Activated T-cell treated with anti-CD3 and anti-CD28 coated beads, Interleukin-2, amount 50 U/mL, for 4 hours (primary cell): ENCODE measurements at regions not wholly inside any gene's neighbourhood (a gene's known extent, or its start where the extent isn't known, plus 50 kb on each side); places are given as distances from the start of the nearest gene placed in this dataset.
"Not testable (repeated sequence)": the region's sequence is repeated elsewhere in the genome, so short reads cannot be mapped to it uniquely, and the experiment has no call there.

ENCODE experiments used
- ATAC-seq, 2 donors: fragments of 200-7000 bp; cut with Tn5 transposase; one replicate each; pipeline ENCODE4 v1.10.0; 2021
- DNase-seq: peaks from one replicate; pipeline ENCODE4 v3.0.0-alpha.2; 2020
- H3K27me3 Mint-ChIP-seq: one replicate; pipeline ENCODE4 v1.8.0; 2021; ENCODE audit warnings: low read depth, mixed read lengths
- H3K36me3 Mint-ChIP-seq: one replicate; pipeline ENCODE4 v1.8.0; 2022; ENCODE audit warnings: mixed read lengths; ENCODE audit not compliant: insufficient read depth
- H3K4me1 Mint-ChIP-seq: one replicate; pipeline ENCODE4 v1.8.0; 2021; ENCODE audit warnings: low read depth, mixed read lengths
- H3K4me3 Mint-ChIP-seq: one replicate; pipeline ENCODE4 v1.8.0; 2021; ENCODE audit warnings: mild to moderate bottlenecking, moderate library complexity, mixed read lengths
- H3K9me3 Mint-ChIP-seq: one replicate; pipeline ENCODE4 v1.8.0; 2021; ENCODE audit warnings: mixed read lengths

GRCh38 chr4:23991444-23991843 is 101.6 kb upstream of the PPARGC1A start:
- no peaks in the 10 kb centered on the region for H3K4me1 Mint-ChIP-seq
- peaks cover 3% of the 10 kb centered on the region for H3K27me3 Mint-ChIP-seq
- H3K36me3 Mint-ChIP-seq: no peaks in the 10 kb centered on the region

GRCh38 chr4:23986270-23986669 is 96.4 kb upstream of the PPARGC1A start:
- peaks cover 3% of the 10 kb centered on the region for H3K27me3 Mint-ChIP-seq
- DNase-seq (no peak), ATAC-seq (no peak)
- no peak overlapping the region for H3K4me3 Mint-ChIP-seq
- H3K4me1 Mint-ChIP-seq: no peaks in the 10 kb centered on the region
- no peaks in the 10 kb centered on the region for H3K36me3 Mint-ChIP-seq
- no peaks in the 10 kb centered on the region for H3K9me3 Mint-ChIP-seq

More at GRCh38 chr4:23991444-23991843, 101.6 kb upstream of the PPARGC1A start:
- no peak for DNase-seq
- H3K4me3 Mint-ChIP-seq: no peak overlapping the region
- no peak for ATAC-seq
- H3K9me3 Mint-ChIP-seq: no peaks in the 10 kb centered on the region

GRCh38 chr4:23981328-23981727 is 91.5 kb upstream of the PPARGC1A start:
- Mint-ChIP-seq H3K4me1 (no peaks in the 10 kb centered on the region), H3K27me3 (no peaks in the 10 kb centered on the region), H3K9me3 (no peaks in the 10 kb centered on the region), H3K4me3 (no peak overlapping the region), H3K36me3 (no peaks in the 10 kb centered on the region)
- ATAC-seq: no peak
- no peak for DNase-seq

GRCh38 chr4:23979534-23979933 is 89.7 kb upstream of the PPARGC1A start:
- H3K4me1 Mint-ChIP-seq: no peaks in the 10 kb centered on the region
- no peak for ATAC-seq
- H3K4me3 Mint-ChIP-seq: no peak overlapping the region
- no peaks in the 10 kb centered on the region for H3K36me3 Mint-ChIP-seq
- H3K9me3 Mint-ChIP-seq: no peaks in the 10 kb centered on the region
- DNase-seq: no peak
- no peaks in the 10 kb centered on the region for H3K27me3 Mint-ChIP-seq

- Mint-ChIP-seq H3K4me3 (no peak overlapping the region), H3K9me3 (no peaks in the 10 kb centered on the region), H3K4me1 (no peaks in the 10 kb centered on the region), H3K36me3 (no peaks in the 10 kb centered on the region), H3K27me3 (no peaks in the 10 kb centered on the region)
- no peak for ATAC-seq
- no peak for DNase-seq
Observed at GRCh38 chr4:23978002-23978401, 88.2 kb upstream of the PPARGC1A start.

- no peak for DNase-seq
- Mint-ChIP-seq H3K9me3 (no peaks in the 10 kb centered on the region), H3K4me3 (no peak overlapping the region), H3K4me1 (no peaks in the 10 kb centered on the region), H3K36me3 (no peaks in the 10 kb centered on the region), H3K27me3 (no peaks in the 10 kb centered on the region)
- no peak for ATAC-seq
Observed at GRCh38 chr4:23976423-23976822, 86.6 kb upstream of the PPARGC1A start.

GRCh38 chr4:23973308-23973855 is 83.5 kb upstream of the PPARGC1A start:
- H3K27me3 Mint-ChIP-seq: no peaks in the 10 kb centered on the region
- H3K4me1 Mint-ChIP-seq: no peaks in the 10 kb centered on the region
- DNase-seq (no peak), ATAC-seq (no peak)
- no peaks in the 10 kb centered on the region for H3K9me3 Mint-ChIP-seq
- no peaks in the 10 kb centered on the region for H3K36me3 Mint-ChIP-seq
- H3K4me3 Mint-ChIP-seq: no peak overlapping the region

- H3K4me3 Mint-ChIP-seq: no peak overlapping the region
- no peak for DNase-seq
- no peaks in the 10 kb centered on the region for H3K36me3 Mint-ChIP-seq
- H3K27me3 Mint-ChIP-seq: no peaks in the 10 kb centered on the region
- ATAC-seq: no peak
- H3K9me3 Mint-ChIP-seq: no peaks in the 10 kb centered on the region
- no peaks in the 10 kb centered on the region for H3K4me1 Mint-ChIP-seq
Observed at GRCh38 chr4:23972805-23973204, 83.0 kb upstream of the PPARGC1A start.

- no peaks in the 10 kb centered on the region for H3K36me3 Mint-ChIP-seq
- H3K4me1 Mint-ChIP-seq: no peaks in the 10 kb centered on the region
- H3K9me3 Mint-ChIP-seq: no peaks in the 10 kb centered on the region
- DNase-seq: no peak
- no peak overlapping the region for H3K4me3 Mint-ChIP-seq
- no peaks in the 10 kb centered on the region for H3K27me3 Mint-ChIP-seq
- no peak for ATAC-seq
Observed at GRCh38 chr4:23972187-23972586, 82.3 kb upstream of the PPARGC1A start.

- ATAC-seq (no peak), DNase-seq (no peak)
- no peaks in the 10 kb centered on the region for H3K27me3 Mint-ChIP-seq
- H3K9me3 Mint-ChIP-seq: no peaks in the 10 kb centered on the region
- no peaks in the 10 kb centered on the region for H3K36me3 Mint-ChIP-seq
- H3K4me1 Mint-ChIP-seq: no peaks in the 10 kb centered on the region
- H3K4me3 Mint-ChIP-seq: no peak overlapping the region
Observed at GRCh38 chr4:23970201-23970850, 80.5 kb upstream of the PPARGC1A start.

- no peak for ATAC-seq
Observed at GRCh38 chr4:23969635-23970145, 79.8 kb upstream of the PPARGC1A start.

GRCh38 chr4:23967281-23967680 is 77.4 kb upstream of the PPARGC1A start:
- Mint-ChIP-seq H3K27me3 (no peaks in the 10 kb centered on the region), H3K36me3 (no peaks in the 10 kb centered on the region), H3K4me1 (no peaks in the 10 kb centered on the region), H3K9me3 (no peaks in the 10 kb centered on the region), H3K4me3 (no peak overlapping the region)
- ATAC-seq (no peak), DNase-seq (no peak)

More at GRCh38 chr4:23969635-23970145, 79.8 kb upstream of the PPARGC1A start:
- Mint-ChIP-seq H3K36me3 (no peaks in the 10 kb centered on the region), H3K4me3 (no peak overlapping the region), H3K9me3 (no peaks in the 10 kb centered on the region), H3K27me3 (no peaks in the 10 kb centered on the region), H3K4me1 (no peaks in the 10 kb centered on the region)
- no peak for DNase-seq

- Mint-ChIP-seq H3K9me3 (no peaks in the 10 kb centered on the region), H3K36me3 (no peaks in the 10 kb centered on the region), H3K27me3 (no peaks in the 10 kb centered on the region), H3K4me1 (no peaks in the 10 kb centered on the region), H3K4me3 (no peak overlapping the region)
- DNase-seq (no peak), ATAC-seq (no peak)
Observed at GRCh38 chr4:23966725-23967124, 76.9 kb upstream of the PPARGC1A start.

- no peaks in the 10 kb centered on the region for H3K4me1 Mint-ChIP-seq
Observed at GRCh38 chr4:23962462-23962861, 72.6 kb upstream of the PPARGC1A start.

GRCh38 chr4:23961395-23961794 is 71.5 kb upstream of the PPARGC1A start:
- not testable (repeated sequence) for H3K36me3 Mint-ChIP-seq, H3K4me3 Mint-ChIP-seq, H3K9me3 Mint-ChIP-seq, H3K4me1 Mint-ChIP-seq, DNase-seq, ATAC-seq, H3K27me3 Mint-ChIP-seq

More at GRCh38 chr4:23962462-23962861, 72.6 kb upstream of the PPARGC1A start:
- no peaks in the 10 kb centered on the region for H3K9me3 Mint-ChIP-seq
- ATAC-seq (no peak), DNase-seq (no peak)
- no peaks in the 10 kb centered on the region for H3K36me3 Mint-ChIP-seq
- H3K4me3 Mint-ChIP-seq: no peak overlapping the region
- no peaks in the 10 kb centered on the region for H3K27me3 Mint-ChIP-seq
